IMR-90 (cell line): ENCODE measurements at regions not wholly inside any gene's neighbourhood (a gene's known extent, or its start where the extent isn't known, plus 50 kb on each side); places are given as distances from the start of the nearest gene placed in this dataset.

ENCODE experiments used
- ATAC-seq: fragments of 200-7000 bp; cut with Tn5 transposase; 2 replicates; pipeline ENCODE4 v1.9.1; 2020; ENCODE audit warnings: low read depth, mild to moderate bottlenecking, moderate library complexity
- BruUV-seq: library from RNA; stranded (reverse); fragments of 400-500 nt; replicated peaks from 2 replicates; lab custom pipeline; 2021; lab: Mats Ljungman, UMichigan
- CTCF ChIA-PET: fragments of 300-600 bp; formaldehyde crosslinking; extraction: SDS; loops from one replicate; lab custom pipeline; 2021; ENCODE audit warnings: antibody characterized with exemption; lab: Yijun Ruan, JAX
- POLR2A ChIA-PET: fragments of 300-600 bp; sonication (Branson Sonifier 250); formaldehyde crosslinking; loops from one replicate; lab custom pipeline; 2022; ENCODE audit warnings: antibody characterized with exemption; ENCODE audit not compliant: unreplicated experiment; lab: Charles Lee
- DNase-seq: peaks from one replicate; pipeline ENCODE4 v3.0.0; 2013
- H2AFZ ChIP-seq: replicated peaks from 2 replicates; pipeline ENCODE3; 2013; ENCODE audit warnings: low read length, mild to moderate bottlenecking; ENCODE audit not compliant: poor library complexity
- H2AK5ac ChIP-seq: 2 replicates; pipeline ENCODE4 v1.6.1; 2013; ENCODE audit warnings: low read depth, low read length, inconsistent platforms
- H2AK9ac ChIP-seq: replicated peaks from 2 replicates; pipeline ENCODE3; 2013; ENCODE audit warnings: mild to moderate bottlenecking, low read depth, low read length, moderate library complexity; ENCODE audit not compliant: poor library complexity
- H2BK120ac ChIP-seq: 2 replicates; pipeline ENCODE4 v1.6.1; 2013; ENCODE audit warnings: low read depth, low read length, inconsistent platforms
- H2BK15ac ChIP-seq: 3 replicates; pipeline ENCODE4 v1.6.1; 2013; ENCODE audit warnings: low read depth, low read length, inconsistent platforms
- H2BK20ac ChIP-seq: 2 replicates; pipeline ENCODE4 v1.6.1; 2013; ENCODE audit warnings: low read depth, mild to moderate bottlenecking, inconsistent platforms, low read length, moderate library complexity
- H2BK5ac ChIP-seq: 2 replicates; pipeline ENCODE4 v1.6.1; 2013; ENCODE audit warnings: mild to moderate bottlenecking, low read depth, low read length, inconsistent platforms; ENCODE audit not compliant: poor library complexity, severe bottlenecking
- H3K14ac ChIP-seq: replicated peaks from 2 replicates; pipeline ENCODE4 v1.6.1; 2013; ENCODE audit warnings: low read depth, low read length, inconsistent platforms
- H3K18ac ChIP-seq: 2 replicates; pipeline ENCODE4 v1.6.1; 2013; ENCODE audit warnings: low read depth, low read length, control low read depth
- H3K23ac ChIP-seq: 2 replicates; pipeline ENCODE4 v1.6.1; 2013; ENCODE audit warnings: low read depth, low read length, inconsistent platforms
- H3K27ac ChIP-seq: 2 replicates; pipeline ENCODE4 v1.5.1; 2013; ENCODE audit warnings: mild to moderate bottlenecking, control low read depth, low read length; ENCODE audit not compliant: insufficient read depth
- H3K27me3 ChIP-seq: 2 replicates; pipeline ENCODE4 v1.6.1; 2013; ENCODE audit warnings: low read length; ENCODE audit not compliant: control insufficient read depth, insufficient read depth
- H3K36me3 ChIP-seq: 2 replicates; pipeline ENCODE4 v1.6.1; 2013; ENCODE audit warnings: low read length, mixed read lengths; ENCODE audit not compliant: control insufficient read depth, insufficient read depth
- H3K4ac ChIP-seq: 2 replicates; pipeline ENCODE4 v1.6.1; 2013; ENCODE audit warnings: low read depth, low read length, inconsistent platforms
- H3K4me1 ChIP-seq: 2 replicates; pipeline ENCODE4 v1.6.1; 2013; ENCODE audit warnings: low read length, mixed read lengths; ENCODE audit not compliant: control insufficient read depth, insufficient read depth
- H3K4me2 ChIP-seq: 2 replicates; pipeline ENCODE4 v1.6.1; 2013; ENCODE audit warnings: low read depth, mild to moderate bottlenecking, control low read depth, low read length, moderate library complexity
- H3K4me3 ChIP-seq: 2 replicates; pipeline ENCODE4 v1.5.1; 2013; ENCODE audit warnings: low read depth, mild to moderate bottlenecking, control low read depth, low read length, moderate library complexity; ENCODE audit not compliant: insufficient read depth
- H3K56ac ChIP-seq: 2 replicates; pipeline ENCODE4 v1.6.1; 2013; ENCODE audit warnings: low read length, inconsistent platforms; ENCODE audit not compliant: insufficient read depth; ENCODE audit errors: extremely low read depth
- H3K79me1 ChIP-seq, 2 experiments: 2 replicates each; pipeline ENCODE4 v1.6.1; 2013; ENCODE audit warnings: low read length in 2 of 2, inconsistent platforms in 1 of 2, low read depth in 1 of 2
- H3K9ac ChIP-seq: 2 replicates; pipeline ENCODE4 v1.6.1; 2013; ENCODE audit warnings: low read depth, low read length, control low read depth
- H3K9me1 ChIP-seq: 2 replicates; pipeline ENCODE4 v1.6.1; 2013; ENCODE audit warnings: low read length, inconsistent platforms; ENCODE audit not compliant: insufficient read depth
- H3K9me3 ChIP-seq: 2 replicates; pipeline ENCODE4 v1.6.1; 2013; ENCODE audit warnings: low read length; ENCODE audit not compliant: control insufficient read depth, insufficient read depth
- H4K20me1 ChIP-seq: 2 replicates; pipeline ENCODE4 v1.6.1; 2013; ENCODE audit warnings: low read length, inconsistent platforms; ENCODE audit not compliant: insufficient read depth
- H4K5ac ChIP-seq: 2 replicates; pipeline ENCODE4 v1.6.1; 2013; ENCODE audit warnings: mild to moderate bottlenecking, low read depth, low read length, control low read depth
- H4K8ac ChIP-seq, 2 experiments: 2 replicates each; pipeline ENCODE4 v1.6.1; 2013; ENCODE audit warnings: low read depth in 2 of 2, low read length in 2 of 2, control low read depth in 1 of 2, inconsistent platforms in 1 of 2
- H4K91ac ChIP-seq: 2 replicates; pipeline ENCODE4 v1.6.1; 2013; ENCODE audit warnings: low read depth, low read length, inconsistent platforms; ENCODE audit not compliant: insufficient read depth
- BHLHE40 ChIP-seq: fragments of 150-350 bp; IDR thresholded peaks from 2 replicates; pipeline ENCODE4 v1.6.1; 2016; ENCODE audit warnings: mild to moderate bottlenecking, low read depth, low read length
- CEBPB ChIP-seq: IDR thresholded peaks from 2 replicates; pipeline ENCODE4 v1.6.1; 2012; ENCODE audit warnings: low read depth, low read length, improper control_type of control experiment
- CHD1 ChIP-seq: IDR thresholded peaks from 2 replicates; pipeline ENCODE4 v1.6.1; 2012; ENCODE audit warnings: low read depth, low read length, improper control_type of control experiment
- NFE2L2 ChIP-seq: fragments of 150-350 bp; IDR thresholded peaks from 2 replicates; pipeline ENCODE4 v1.6.1; 2016; ENCODE audit warnings: low read depth, mild to moderate bottlenecking, low read length
- RAD21 ChIP-seq: IDR thresholded peaks from 2 replicates; pipeline ENCODE4 v1.6.1; 2012; ENCODE audit warnings: low read length, improper control_type of control experiment
- SMC3 ChIP-seq: fragments of 150-350 bp; IDR thresholded peaks from 2 replicates; pipeline ENCODE4 v1.6.1; 2016; ENCODE audit warnings: low read depth, mild to moderate bottlenecking, antibody characterized with exemption, low read length, moderate library complexity
- WGBS, 2 experiments: methylation state at CpG; one replicate each; pipeline versions ENCODE4 v1.1.5 to v1.1.7; 2013; ENCODE audit warnings: missing lambda C conversion rate in 2 of 2; ENCODE audit not compliant: insufficient read length in 1 of 2; ENCODE audit errors: extremely low coverage in 2 of 2; 5-methylcytosine and 5-hydroxymethylcytosine counted together
- dilution Hi-C: fragments of 300-500 bp; cut with HindIII; formaldehyde crosslinking; loops from one replicate; pipeline ENCODE4 v1.14.3; 2018; ENCODE audit warnings: low sequenced_read_pairs; ENCODE audit not compliant: unreplicated experiment
- in situ Hi-C: fragments of 300-500 bp; cut with MboI; formaldehyde crosslinking; loops from 3 replicates; pipeline ENCODE4 v1.14.3; 2019; ENCODE audit warnings: low sequenced_read_pairs, inconsistent platforms, mixed read lengths
- intact Hi-C: fragments of 100-400 bp; cut with micrococcal nuclease; formaldehyde crosslinking; loops from 2 replicates; pipeline ENCODE4 v1.10.0; 2022

- WGBS, 2 experiments: no CpG with 5 or more reads among the region's 1 CpG
- H4K20me1 ChIP-seq: no peaks in the 10 kb centered on the region
- dilution Hi-C loops (no loop called here), intact Hi-C loops (no loop called here), in situ Hi-C loops (no loop called here)
- no peak overlapping the region for H2AFZ ChIP-seq
- H2BK20ac ChIP-seq: no peak overlapping the region
- H3K9me3 ChIP-seq: no peaks in the 10 kb centered on the region
- CTCF ChIA-PET: interaction anchor here (0.6 kb wide), 1 partner anchor 12 kb away, joined by 3 read pairs; no protein-coding TSS in a partner anchor
- ATAC-seq (no peak; the same call in 1 of the 2 replicates), DNase-seq (peak; percentile 67)
- H3K27ac ChIP-seq: no peak overlapping the region
- H3K23ac ChIP-seq: no peak overlapping the region
- no peak overlapping the region for H3K4me2 ChIP-seq
- no peaks in the 10 kb centered on the region for H3K27me3 ChIP-seq
- no peak overlapping the region for H3K4ac ChIP-seq
- H4K91ac ChIP-seq: no peak overlapping the region
- no peaks in the 10 kb centered on the region for H3K4me1 ChIP-seq
- no peak overlapping the region for H2BK5ac ChIP-seq
- TF ChIP-seq BHLHE40: no peak
- no peak for TF ChIP-seq NFE2L2
- TF ChIP-seq SMC3: 0 out of 2 replicates have a peak, but pooled peaks have one; percentile 10
- TF ChIP-seq CHD1: no peak
- TF ChIP-seq CEBPB: no peak
- no peak for TF ChIP-seq RAD21
- POLR2A ChIA-PET: no interaction called here
- H4K5ac ChIP-seq: no peak overlapping the region
- no peak overlapping the region for H3K14ac ChIP-seq
- no peaks in the 10 kb centered on the region for H3K79me1 ChIP-seq
- H3K9ac ChIP-seq: no peak overlapping the region
- H3K56ac ChIP-seq: no peak overlapping the region
- no peak overlapping the region for H2AK9ac ChIP-seq
- H2BK15ac ChIP-seq: no peak overlapping the region
- no peak overlapping the region for H3K18ac ChIP-seq
- H3K9me1 ChIP-seq: no peaks in the 10 kb centered on the region; the same call in 1 of the 2 replicates
- no peak overlapping the region for H2BK120ac ChIP-seq
- H3K36me3 ChIP-seq: no peaks in the 10 kb centered on the region
- H2AK5ac ChIP-seq: no peak overlapping the region
- BruUV-seq: no TSS peak
- no peak overlapping the region for H4K8ac ChIP-seq
- H3K4me3 ChIP-seq: no peak overlapping the region
Measured at GRCh38 chr1:59100708-59101374, 196.1 kb upstream of the FGGY start.
